HepG2 (cell line): ENCODE measurements at regions not wholly inside any gene's neighbourhood (a gene's known extent, or its start where the extent isn't known, plus 50 kb on each side); places are given as distances from the start of the nearest gene placed in this dataset.
"Not testable (repeated sequence)": the region's sequence is repeated elsewhere in the genome, so short reads cannot be mapped to it uniquely, and the experiment has no call there.

Experiments
- BRCA1 ChIP-seq: sonication (generic); formaldehyde crosslinking; IDR thresholded peaks from 2 replicates; pipeline ENCODE4 v1.4.0; 2020; ENCODE audit warnings: missing genetic modification reagents
- CREM ChIP-seq, 2 experiments: sonication (generic) in 1 of 2; formaldehyde crosslinking in 1 of 2; IDR thresholded peaks; 2 replicates each; pipeline versions ENCODE4 v1.4.0 to v1.6.1; 2016 to 2020; ENCODE audit warnings: antibody characterized with exemption in 1 of 2, mild to moderate bottlenecking in 1 of 2, missing genetic modification reagents in 1 of 2
- CTCF ChIP-seq: sonication (generic); formaldehyde crosslinking; IDR thresholded peaks from 2 replicates; pipeline ENCODE4 v1.5.0; 2020; ENCODE audit warnings: mild to moderate bottlenecking, missing genetic modification reagents, moderate library complexity
- HOXA7 ChIP-seq: sonication (generic); formaldehyde crosslinking; IDR thresholded peaks from 2 replicates; pipeline ENCODE4 v1.8.1; 2022; ENCODE audit warnings: mild to moderate bottlenecking, missing genetic modification reagents, moderate library complexity
- MIER3 ChIP-seq: IDR thresholded peaks from 2 replicates; pipeline ENCODE4 v1.6.1; 2016; ENCODE audit warnings: missing compliant biosample characterization, borderline replicate concordance
- NR0B2 ChIP-seq: sonication (generic); formaldehyde crosslinking; IDR thresholded peaks from 2 replicates; pipeline ENCODE4 v1.4.0; 2020; ENCODE audit warnings: mild to moderate bottlenecking, missing genetic modification reagents
- POLR2A ChIP-seq, 2 experiments: IDR thresholded peaks; 2 replicates each; pipeline ENCODE4 v1.6.1; 2011; ENCODE audit warnings: low read depth in 2 of 2, low read length in 2 of 2, mild to moderate bottlenecking in 1 of 2, moderate library complexity in 1 of 2; ENCODE audit not compliant: insufficient read depth in 1 of 2
- RFX5 ChIP-seq: IDR thresholded peaks from 2 replicates; pipeline ENCODE4 v1.6.1; 2011; ENCODE audit warnings: low read depth, low read length, improper control_type of control experiment
- SETDB1 ChIP-seq: sonication (generic); formaldehyde crosslinking; IDR thresholded peaks from 2 replicates; pipeline ENCODE4 v1.5.1; 2020; ENCODE audit warnings: missing genetic modification reagents, mild to moderate bottlenecking, borderline replicate concordance
- ZBTB25 ChIP-seq: IDR thresholded peaks from 2 replicates; pipeline ENCODE4 v1.6.1; 2018; ENCODE audit warnings: missing genetic modification reagents
- ZNF296 ChIP-seq: sonication (generic); formaldehyde crosslinking; conservative IDR thresholded peaks from 2 replicates; pipeline ENCODE4 v1.5.0; 2020; ENCODE audit warnings: mild to moderate bottlenecking, missing genetic modification reagents
- ZNF3 ChIP-seq: IDR thresholded peaks from 2 replicates; pipeline ENCODE4 v1.7.0; 2017; ENCODE audit warnings: inconsistent platforms

GRCh38 chr5:72676831-72677230 lies 139.6 kb upstream of the TNPO1 start:
- TF ChIP-seq ZNF296; MIER3 (CRISPR knock-in tag); CTCF; POLR2A (IDR thresholded peaks at IDR 0.05; ENCODE audit: insufficient read depth in 1 of 2, low read depth in 2 of 2, low read length in 2 of 2); HOXA7 (CRISPR knock-in tag); CREM (IDR thresholded peaks at IDR 0.05); CREM (CRISPR knock-in tag; IDR thresholded peaks at IDR 0.05); NR0B2 (CRISPR knock-in tag); SETDB1 (CRISPR knock-in tag); RFX5; BRCA1; ZBTB25 (CRISPR knock-in tag); ZNF3 (CRISPR knock-in tag): not testable (repeated sequence)
